ENCODE measurements at regions not wholly inside any gene's neighbourhood (a gene's known extent, or its start where the extent isn't known, plus 50 kb on each side); places are given as distances from the start of the nearest gene placed in this dataset.
A peak's percentile ranks its signal among the peaks of the same experiment; 100 is the strongest.

DNA sequence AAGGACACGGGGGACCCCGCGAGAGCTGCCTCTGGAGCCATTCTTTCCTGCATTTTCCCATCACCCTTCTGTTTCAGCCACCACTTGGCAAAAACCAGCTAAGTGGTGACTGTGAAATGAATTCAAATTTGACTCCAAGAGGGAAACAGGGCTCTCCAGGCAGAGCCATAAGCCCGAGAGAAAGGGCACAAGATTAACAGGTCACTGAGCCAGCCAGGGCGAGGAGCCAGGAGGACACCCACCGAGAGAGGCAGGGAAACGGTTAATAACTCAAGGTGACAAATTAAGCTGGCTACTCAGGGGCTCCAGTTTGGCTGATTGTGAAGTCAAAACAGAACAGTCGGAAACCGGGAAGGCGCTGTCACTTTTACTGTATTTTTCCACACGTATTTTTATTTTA lies 67.8 kb upstream of the SOX9 start:
- 39 to 41% methylated on average over 11 of the region's 11 CpGs for WGBS, 2 donors
- intact Hi-C loops (cut with DNase I; ENCODE audit: low total_unique reads): no loop called here
- DNase-seq (ENCODE audit: low spot score in 2 of 2): no peak
- no peak for TF ChIP-seq POLR2A (IDR thresholded peaks at IDR 0.05)
- TF ChIP-seq, protein P1, sequence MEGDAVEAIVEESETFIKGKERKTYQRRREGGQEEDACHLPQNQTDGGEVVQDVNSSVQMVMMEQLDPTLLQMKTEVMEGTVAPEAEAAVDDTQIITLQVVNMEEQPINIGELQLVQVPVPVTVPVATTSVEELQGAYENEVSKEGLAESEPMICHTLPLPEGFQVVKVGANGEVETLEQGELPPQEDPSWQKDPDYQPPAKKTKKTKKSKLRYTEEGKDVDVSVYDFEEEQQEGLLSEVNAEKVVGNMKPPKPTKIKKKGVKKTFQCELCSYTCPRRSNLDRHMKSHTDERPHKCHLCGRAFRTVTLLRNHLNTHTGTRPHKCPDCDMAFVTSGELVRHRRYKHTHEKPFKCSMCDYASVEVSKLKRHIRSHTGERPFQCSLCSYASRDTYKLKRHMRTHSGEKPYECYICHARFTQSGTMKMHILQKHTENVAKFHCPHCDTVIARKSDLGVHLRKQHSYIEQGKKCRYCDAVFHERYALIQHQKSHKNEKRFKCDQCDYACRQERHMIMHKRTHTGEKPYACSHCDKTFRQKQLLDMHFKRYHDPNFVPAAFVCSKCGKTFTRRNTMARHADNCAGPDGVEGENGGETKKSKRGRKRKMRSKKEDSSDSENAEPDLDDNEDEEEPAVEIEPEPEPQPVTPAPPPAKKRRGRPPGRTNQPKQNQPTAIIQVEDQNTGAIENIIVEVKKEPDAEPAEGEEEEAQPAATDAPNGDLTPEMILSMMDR (IDR thresholded peaks at IDR 0.05): no peak
- H3K4me3 ChIP-seq (ENCODE audit: low read depth, poor library complexity, severe bottlenecking): no peak overlapping the region

DNA sequence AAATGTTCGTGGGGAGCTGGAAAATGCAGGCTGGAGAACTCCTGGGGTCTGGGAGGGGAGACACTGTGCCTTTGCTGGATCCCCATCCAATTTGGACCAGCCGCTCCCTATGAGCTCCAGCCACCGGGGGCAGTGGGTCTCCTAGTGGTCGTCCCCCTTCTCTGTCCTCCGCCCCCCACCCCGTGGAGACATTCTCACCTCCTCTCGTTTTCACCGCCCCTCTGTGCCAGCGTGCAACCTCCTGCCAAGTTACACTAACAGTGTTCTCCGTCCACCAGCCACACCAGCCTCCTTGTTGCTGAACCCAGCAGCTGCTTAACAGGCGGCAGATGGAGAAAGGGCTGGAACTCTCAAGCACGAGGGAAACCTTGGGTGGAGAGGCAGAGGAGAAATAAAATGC lies 67.4 kb upstream of the SOX9 start:
- H3K4me3 ChIP-seq (ENCODE audit: low read depth, poor library complexity, severe bottlenecking): no peak overlapping the region
- WGBS, 2 donors: 26 to 34% methylated on average over 12 of the region's 12 CpGs
- DNase-seq (ENCODE audit: low spot score in 2 of 2): no peak
- TF ChIP-seq, protein P1 (IDR thresholded peaks at IDR 0.05): no peak
- no peak for TF ChIP-seq POLR2A (IDR thresholded peaks at IDR 0.05)
- intact Hi-C loops (cut with DNase I; ENCODE audit: low total_unique reads): no loop called here

DNA sequence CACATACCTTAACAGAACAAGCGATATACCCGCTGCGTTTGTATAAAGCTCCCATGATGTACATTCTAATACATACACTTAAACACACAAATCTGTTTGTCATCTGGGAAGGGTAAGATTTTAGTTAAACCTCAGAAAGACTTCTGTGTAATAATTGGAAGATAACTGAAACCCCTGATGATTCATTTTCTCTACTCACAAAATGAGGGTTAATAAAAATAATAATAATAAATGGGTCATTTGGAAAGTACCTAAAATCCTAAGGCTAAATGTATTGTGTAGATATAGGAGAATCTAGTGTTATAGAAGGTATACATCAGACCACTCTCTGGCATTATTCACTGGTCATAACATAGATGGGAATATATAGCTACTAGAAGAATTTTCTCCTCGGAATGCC lies 64.7 kb upstream of the SOX9 start:
- intact Hi-C loops (cut with DNase I; ENCODE audit: low total_unique reads): no loop called here
- no peak for DNase-seq (ENCODE audit: low spot score in 2 of 2)
- no peak for TF ChIP-seq POLR2A (IDR thresholded peaks at IDR 0.05)
- TF ChIP-seq, protein P1 (IDR thresholded peaks at IDR 0.05): no peak
- no peak overlapping the region for H3K4me3 ChIP-seq (ENCODE audit: low read depth, poor library complexity, severe bottlenecking)
- WGBS, 2 donors: 89% methylated on average over 4 of the region's 4 CpGs

DNA sequence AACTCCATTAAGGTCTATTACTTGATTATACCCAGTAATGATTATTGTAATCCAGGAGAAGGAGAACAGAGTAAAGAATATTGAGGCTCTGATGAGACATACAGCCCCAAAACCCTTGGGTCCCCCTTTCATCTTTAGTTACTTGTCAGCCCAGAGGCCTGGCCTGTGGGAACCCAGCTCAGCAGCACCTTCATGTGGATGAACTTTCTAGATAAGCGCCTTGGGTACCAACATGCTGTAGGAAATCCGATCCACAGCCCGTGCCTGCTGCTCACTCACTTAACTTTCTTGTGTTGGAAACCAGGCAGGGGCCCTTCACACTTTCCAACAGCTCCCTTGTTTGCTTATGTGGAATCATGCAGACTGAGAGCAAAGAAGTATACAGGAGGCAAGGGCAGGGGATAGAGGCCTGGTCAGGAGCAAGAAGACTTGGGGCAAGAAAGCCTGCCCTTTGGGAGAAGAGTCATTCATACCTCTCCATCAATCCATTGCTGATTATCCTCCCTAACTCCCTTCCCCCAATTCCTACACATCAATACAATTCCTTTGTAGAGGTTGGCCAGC lies 64.0 kb upstream of the SOX9 start:
- H3K4me3 ChIP-seq (ENCODE audit: low read depth, poor library complexity, severe bottlenecking): peak overlapping the region; percentile 13
- intact Hi-C loops (cut with DNase I; ENCODE audit: low total_unique reads): no loop called here
- 70 to 78% methylated on average over 3 of the region's 3 CpGs for WGBS, 2 donors
- no peak for DNase-seq (ENCODE audit: low spot score in 2 of 2)
- no peak for TF ChIP-seq POLR2A (IDR thresholded peaks at IDR 0.05)
- TF ChIP-seq, protein P1 (IDR thresholded peaks at IDR 0.05): no peak

DNA sequence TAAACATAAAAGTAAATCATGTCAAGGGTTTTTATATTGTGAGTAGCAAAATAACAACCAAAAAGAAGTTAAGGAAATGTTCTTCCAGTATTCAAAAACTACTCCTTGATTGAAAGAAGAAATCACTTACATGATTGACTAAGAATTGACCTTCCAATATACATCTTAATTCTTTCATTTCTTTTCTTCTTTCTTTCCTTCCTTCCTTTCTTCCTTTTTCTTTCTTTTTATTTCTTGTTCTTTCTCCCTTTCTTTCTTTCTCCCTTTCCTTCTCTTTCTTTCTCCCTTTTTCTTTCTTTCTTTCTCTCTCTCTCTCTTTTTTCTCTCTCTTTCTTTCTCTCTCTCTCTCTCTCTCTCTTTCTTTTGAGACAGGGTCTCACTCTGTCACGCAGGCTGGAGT lies 60.7 kb upstream of the SOX9 start:
- intact Hi-C loops (cut with DNase I; ENCODE audit: low total_unique reads): no loop called here

More for the DNA sequence above, 60.7 kb upstream of the SOX9 start:
- 91 to 100% methylated on average over 1 of the region's 1 CpG for WGBS, 2 donors
- H3K4me3 ChIP-seq (ENCODE audit: low read depth, poor library complexity, severe bottlenecking): no peak overlapping the region
- DNase-seq (ENCODE audit: low spot score in 2 of 2): no peak
- TF ChIP-seq POLR2A (IDR thresholded peaks at IDR 0.05): no peak
- TF ChIP-seq, protein P1 (IDR thresholded peaks at IDR 0.05): no peak
